NCI-H2107 treated with DMSO at 0.1 percent for 48 hours (cell line): ENCODE measurements at regions not wholly inside any gene's neighbourhood (a gene's known extent, or its start where the extent isn't known, plus 50 kb on each side); places are given as distances from the start of the nearest gene placed in this dataset.

Source experiments
- DNase-seq: peaks from one replicate; lab custom pipeline; 2025; ENCODE audit not compliant: unreplicated experiment; lab: John Stamatoyannopoulos, UW

DNA sequence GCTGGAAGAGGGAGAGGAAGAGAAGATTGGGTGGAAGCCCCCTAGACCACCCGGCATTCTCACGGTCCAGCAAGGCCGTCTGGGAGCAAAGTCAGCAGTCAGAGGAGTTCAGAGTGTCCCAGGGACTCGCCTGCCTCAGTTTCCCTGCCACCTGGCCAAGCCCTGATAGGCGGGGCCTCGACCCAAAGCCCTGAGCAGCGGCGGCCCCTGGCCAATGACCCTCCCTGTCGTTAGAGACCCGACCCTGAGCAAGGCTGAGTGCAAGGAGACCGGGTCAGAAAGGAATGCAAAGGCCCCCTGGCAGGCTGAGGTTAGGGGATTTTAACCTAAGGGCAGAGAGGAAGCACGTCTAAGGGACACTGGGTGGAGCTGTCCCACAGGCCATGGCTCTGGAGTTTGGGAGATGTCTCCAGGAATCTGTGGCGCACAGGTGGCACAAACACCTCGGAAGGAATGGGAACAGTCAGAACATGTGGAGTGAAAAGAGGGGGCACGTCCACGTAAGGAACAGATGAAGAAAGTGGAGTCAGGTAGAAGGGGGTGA is 196.8 kb upstream of the PDE1C start:
- DNase-seq: no peak

DNA sequence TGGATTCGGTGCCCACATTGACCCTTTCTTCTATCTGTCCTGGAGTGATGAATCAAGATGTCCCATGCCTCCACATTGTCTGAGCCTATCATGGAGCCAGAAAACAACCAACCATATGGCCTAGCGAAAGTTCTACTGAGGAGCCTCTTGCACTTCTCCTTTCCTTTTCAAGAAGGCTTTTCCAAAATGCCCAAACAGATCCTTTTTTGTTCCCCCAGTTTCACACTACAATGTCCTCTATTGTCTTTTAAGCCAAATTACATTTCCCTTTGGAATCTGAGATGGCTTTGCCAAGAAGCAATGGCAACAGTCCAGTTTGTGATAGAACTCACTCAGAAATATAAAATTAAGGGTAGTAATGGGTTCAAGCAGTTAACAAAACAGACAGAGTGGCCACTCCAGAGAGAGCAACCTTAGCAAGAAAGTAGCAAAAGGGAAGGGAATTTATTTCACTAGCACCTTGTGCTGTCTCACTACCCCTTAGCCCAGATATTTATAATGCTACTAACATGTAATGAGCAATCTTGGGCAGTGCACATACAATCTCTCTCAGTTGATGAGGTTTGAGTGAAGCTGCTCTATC is 194.6 kb upstream of the PDE1C start:
- no peak for DNase-seq

DNA sequence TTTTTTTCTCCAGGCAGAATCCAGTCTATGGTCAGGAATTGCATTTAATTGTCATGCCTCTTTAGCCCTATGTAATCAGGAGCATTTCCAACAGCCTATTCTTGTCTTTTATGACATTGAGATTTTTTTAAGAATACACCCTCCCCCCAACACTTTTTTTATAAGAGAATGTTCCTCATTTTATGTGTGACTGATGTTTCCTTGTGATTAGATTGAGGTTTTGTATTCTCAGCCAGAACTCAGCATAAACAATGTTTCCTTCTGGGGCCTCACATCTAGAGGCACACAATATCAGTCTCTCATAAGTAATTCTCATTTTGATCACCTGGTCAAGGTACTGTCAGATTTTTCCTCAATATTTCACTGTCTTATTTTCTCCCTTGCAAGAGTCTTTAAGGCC is 193.4 kb upstream of the PDE1C start:
- DNase-seq: no peak

DNA sequence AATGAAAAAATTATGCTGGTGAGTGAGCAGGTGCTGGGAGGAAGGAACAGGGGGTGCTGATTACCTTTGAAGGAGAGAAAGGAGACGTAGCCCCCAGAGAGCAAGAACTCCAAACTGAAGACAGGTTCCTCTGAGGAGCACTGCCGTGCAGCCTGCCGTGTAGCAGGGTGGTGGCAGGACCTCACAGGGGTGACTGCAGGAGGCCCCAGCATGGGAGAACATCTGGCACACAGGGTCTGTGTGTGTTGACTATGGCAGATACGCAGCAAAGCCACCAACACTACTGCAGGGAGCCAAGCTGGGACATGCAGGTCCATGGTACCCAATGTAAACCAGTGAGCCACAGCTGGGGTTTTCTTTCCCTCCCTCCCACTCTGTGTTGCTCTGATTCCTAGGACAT is 192.1 kb upstream of the PDE1C start:
- DNase-seq: no peak

DNA sequence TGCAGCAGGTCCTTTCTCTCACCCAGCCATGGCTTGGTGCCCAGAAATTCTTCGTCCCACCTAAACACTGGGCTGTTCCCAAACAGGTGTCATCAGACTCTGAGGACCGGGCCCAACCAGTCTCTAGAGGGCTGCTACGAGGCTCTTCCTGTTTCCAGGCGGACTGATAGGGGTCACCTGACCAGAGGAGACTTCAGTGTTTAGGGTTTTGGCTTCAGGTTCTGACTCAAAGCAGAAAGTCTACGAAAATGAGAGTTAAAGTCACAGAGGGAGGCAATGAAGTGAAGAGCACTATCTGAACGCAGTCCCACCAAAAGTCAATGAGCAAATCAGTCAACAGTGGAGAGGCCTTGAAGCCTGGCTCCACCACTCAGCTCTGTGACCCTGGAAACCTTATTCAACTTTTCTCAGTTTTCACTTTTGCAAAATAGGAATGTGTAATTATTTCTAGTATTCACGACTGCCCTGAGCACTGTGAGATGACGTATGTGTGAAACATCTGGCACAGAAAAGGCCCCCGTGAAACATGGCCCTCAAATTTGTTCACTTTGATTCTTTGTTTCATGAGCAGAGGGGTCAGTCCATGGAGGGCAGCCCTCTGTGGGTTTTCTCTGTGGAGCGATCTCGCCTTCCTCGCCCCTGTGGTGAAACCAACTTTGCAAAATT is 189.9 kb upstream of the PDE1C start:
- peak; percentile 65 for DNase-seq

DNA sequence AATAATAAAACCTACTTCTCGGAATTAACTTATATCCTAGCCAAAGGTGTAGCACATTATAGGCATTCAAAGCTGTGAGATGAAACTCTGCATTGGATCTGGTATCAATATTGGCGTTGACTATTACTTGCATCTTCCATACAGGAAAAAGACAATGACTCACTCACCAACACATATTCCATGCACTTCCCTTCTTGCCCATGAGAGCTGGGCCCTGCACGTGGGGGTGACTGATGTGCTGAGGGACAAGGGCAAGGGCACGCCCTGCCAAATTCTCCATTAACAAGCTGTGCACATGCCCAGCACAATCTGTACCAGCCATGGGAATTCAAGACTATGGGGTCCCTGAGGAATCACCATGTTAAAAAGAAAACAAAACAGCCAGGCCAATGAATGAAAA is 188.1 kb upstream of the PDE1C start:
- DNase-seq: no peak

DNA sequence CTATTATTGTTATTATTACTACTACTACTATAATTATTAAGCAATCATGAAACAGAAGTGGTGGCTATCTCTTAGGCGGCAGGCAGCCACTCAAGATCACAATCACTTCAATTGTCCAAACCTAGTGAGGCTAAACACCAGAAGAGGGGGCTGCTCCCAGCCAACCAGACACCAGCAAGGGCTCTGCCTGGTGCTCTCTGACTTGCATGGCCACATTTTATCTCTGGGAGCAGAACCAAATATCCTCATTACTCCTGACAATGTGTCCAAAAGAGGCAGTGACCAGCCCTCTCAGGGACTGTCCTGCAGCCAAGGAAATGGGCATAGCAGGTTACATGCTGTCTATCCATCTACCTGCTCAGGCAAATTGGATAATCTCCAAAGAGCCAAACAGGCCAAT is 187.4 kb upstream of the PDE1C start:
- no peak for DNase-seq

- DNase-seq: no peak
Observed at GRCh38 chr7:32256811-32257210, 186.6 kb upstream of the PDE1C start.

DNA sequence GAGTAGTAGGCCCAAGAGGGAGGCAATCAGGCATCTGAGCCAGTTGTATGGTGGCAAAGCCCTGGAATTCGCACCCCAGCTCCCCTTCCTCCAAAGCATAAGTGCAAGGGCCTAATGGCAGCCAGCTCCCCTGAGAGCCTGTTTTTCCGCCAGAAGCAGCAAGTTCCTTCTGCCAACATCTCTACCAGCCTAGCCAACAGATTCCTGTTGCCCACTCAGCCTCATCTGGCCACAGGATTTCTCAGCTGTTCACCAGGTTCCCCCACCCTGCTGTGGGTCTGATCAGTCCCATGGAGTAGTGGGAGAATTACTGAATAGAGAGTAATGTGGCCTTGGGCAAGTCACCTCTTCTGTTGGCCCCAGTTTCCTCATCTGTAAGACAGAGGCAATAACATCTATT is 186.2 kb upstream of the PDE1C start:
- no peak for DNase-seq

GRCh38 chr7:32255036-32255435 is 184.8 kb upstream of the PDE1C start:
- DNase-seq: no peak

GRCh38 chr7:32253299-32253698 is 183.1 kb upstream of the PDE1C start:
- DNase-seq: no peak

GRCh38 chr7:32251659-32252058 is 181.5 kb upstream of the PDE1C start:
- no peak for DNase-seq

GRCh38 chr7:32250471-32251260 is 180.5 kb upstream of the PDE1C start:
- no peak for DNase-seq

DNA sequence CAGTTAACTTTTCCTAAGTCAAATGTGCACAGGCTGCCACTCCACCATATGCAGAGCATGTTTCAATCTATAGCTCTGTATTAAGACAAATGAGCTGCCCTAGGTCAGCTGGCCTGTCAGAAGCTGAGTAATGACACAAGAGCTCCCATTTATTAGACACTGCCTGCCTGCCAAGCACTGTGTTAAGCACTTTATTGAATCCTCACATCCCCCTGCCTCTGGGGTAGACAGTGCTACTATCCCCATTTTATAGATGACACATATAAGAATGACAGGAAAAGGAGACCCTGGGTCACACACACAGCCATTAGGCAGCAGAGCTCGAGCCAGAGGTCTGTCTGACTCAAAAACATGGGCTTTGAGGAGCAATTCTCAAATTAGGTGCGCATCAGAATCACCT is 179.8 kb upstream of the PDE1C start:
- DNase-seq: no peak

GRCh38 chr7:32248522-32248921 is 178.3 kb upstream of the PDE1C start:
- DNase-seq: no peak

DNA sequence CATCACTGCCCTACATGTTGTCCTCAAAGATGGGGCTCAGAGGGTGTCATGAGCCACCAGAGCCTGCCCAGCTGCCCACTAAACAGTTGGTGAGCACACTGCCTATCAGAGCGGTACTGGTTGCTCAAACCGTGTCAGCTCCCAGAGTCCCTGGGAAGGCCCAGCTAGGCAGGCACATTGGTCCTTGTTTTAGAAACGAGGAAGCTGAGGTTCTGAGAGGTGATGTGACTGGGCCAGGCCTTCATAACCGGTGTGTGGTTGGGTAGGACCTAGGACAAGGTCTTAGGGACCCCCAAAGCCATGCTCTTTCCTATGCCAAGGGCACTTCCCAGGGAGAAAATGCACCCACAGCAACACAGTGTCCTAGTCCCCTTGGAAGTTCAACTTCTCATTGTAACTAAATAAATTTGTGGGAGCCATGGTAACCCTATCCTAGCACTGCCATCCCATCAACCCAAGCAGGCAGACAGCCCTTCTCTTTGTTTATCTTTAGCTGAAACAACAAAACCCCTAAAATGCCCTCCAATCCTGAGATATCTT is 174.7 kb upstream of the PDE1C start:
- DNase-seq: no peak

GRCh38 chr7:32243687-32244290 is 173.6 kb upstream of the PDE1C start:
- no peak for DNase-seq

DNA sequence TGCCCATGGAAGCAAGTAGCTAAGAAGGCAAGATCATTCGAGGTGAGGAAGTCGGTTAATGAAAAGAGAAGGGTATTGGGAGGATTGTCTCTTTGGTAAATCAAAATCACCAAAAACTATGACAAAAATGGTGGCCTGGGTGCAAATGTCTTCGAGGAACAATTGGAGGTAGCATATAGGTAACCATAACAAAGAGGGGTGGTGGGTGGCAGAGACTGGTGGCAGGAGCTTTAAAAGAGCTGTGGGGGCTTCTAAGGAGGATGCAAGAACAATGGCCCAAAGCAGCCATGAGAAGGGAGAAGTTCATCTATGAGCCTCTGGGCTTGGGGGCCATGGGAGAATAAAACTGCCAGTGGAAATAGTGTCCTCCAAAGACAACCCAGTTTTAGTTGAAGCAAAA is 172.2 kb upstream of the PDE1C start:
- DNase-seq: no peak

DNA sequence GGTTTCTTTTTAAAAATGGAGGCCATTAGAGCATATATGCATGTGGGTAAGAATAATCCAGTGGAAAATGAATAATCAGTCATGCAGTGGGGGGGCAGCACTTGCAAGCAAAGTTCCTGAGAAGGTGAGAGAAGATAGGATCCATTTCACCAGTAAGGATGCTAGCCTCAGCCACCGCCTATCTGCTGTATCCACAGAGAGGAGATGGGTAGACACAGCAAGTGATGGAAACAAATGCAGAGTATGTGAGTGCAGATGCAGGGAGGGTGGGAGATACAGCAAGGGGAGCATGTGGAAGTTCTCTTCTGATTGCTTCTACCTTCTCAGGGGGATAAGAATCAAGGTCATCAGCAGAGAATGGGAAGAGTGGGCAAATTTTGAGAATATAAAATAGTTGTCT is 171.4 kb upstream of the PDE1C start:
- no peak for DNase-seq

DNA sequence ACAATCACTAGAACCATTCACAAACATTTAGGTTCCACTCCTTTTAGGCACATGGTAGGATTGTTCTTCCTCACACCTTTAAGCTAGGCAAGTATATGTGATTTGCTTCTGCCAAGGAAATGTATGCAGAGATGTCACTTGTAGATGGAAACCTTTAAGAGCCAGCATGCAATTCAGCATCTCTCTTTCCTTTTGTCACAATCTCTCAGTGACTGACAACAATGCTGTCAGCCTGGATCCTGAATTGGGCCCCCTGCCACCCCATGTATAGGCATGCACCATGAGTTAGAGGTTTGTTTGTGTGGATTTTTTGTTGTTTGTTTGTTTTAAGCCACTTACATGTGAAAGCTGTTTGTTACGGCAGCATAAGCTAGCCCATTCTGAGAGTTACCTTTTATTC is 169.6 kb upstream of the PDE1C start:
- no peak for DNase-seq

DNA sequence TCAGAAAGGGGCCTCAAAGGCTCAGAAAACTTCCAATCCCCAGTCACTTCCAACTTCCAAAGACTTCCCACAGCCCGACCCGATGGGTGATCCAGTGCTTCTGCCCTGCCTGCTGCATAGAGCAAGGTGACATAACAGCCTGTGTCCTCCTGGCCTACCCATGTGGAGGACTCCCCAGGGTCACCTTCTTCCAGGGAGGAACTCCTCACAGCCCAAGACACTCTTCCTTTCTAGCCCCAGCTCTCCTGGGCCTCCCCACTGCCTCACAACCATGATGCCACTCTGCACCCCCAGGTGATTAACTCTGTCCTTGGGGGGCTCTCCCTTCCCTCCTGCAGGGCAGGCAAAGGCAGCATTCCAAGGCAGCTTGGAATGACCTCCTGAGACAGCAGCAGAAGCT is 158.4 kb upstream of the PDE1C start:
- no peak for DNase-seq

DNA sequence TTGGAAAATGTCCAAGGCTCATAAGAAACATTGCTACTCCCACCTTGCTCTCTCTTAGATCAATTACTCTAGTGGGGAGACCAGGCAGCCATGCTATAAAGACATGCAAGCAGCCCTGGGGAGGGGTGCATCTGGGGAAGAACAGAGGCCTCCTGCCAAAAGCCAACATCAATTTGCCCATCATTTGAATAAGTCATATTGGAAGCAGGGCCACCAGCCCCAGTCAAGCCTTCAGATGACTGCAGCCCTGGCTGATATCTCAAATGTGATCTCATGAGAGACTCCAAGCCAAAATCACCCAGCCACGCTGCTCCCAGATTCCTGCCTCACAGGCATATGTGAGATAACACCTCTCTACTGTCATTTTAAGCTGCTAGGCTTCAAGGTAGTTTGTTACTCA is 157.5 kb upstream of the PDE1C start:
- no peak for DNase-seq
